ENCODE measurements at regions not wholly inside any gene's neighbourhood (a gene's known extent, or its start where the extent isn't known, plus 50 kb on each side); places are given as distances from the start of the nearest gene placed in this dataset.

GRCh38 chr17:52947418-52947817 is 788.9 kb upstream of the CA10 start:
- TF ChIP-seq CTCF (IDR thresholded peaks at IDR 0.05) (no peak), POLR2AphosphoS5 (IDR thresholded peaks at IDR 0.05; ENCODE audit: insufficient read depth in 1 of 2, low read depth in 1 of 2) (no peak), POLR2A (IDR thresholded peaks at IDR 0.05) (no peak)

All from vagina (tissue), 2 donors.